ENCODE measurements at regions not wholly inside any gene's neighbourhood (a gene's known extent, or its start where the extent isn't known, plus 50 kb on each side); places are given as distances from the start of the nearest gene placed in this dataset.

DNA sequence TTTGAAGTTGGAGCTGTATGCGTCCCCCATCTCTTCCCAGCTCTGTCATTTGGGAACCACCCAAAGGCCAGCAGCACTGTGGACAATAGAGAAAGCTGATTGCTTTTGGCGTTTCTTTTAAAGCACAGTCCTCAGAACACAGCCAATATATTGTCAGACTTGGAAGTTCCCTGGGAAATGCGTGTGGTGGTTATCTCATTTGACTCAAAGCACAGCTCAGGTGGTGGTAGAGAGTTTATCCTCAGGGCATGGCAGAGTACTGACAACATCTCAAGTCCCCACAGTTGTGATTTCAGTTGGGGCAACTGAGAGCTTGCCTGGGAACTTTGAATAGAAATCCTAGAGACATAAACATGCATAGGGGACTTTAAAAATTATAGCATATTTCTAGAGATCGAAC is 601.3 kb downstream of the ETS1 start (continued):
- TF ChIP-seq, protein P1, sequence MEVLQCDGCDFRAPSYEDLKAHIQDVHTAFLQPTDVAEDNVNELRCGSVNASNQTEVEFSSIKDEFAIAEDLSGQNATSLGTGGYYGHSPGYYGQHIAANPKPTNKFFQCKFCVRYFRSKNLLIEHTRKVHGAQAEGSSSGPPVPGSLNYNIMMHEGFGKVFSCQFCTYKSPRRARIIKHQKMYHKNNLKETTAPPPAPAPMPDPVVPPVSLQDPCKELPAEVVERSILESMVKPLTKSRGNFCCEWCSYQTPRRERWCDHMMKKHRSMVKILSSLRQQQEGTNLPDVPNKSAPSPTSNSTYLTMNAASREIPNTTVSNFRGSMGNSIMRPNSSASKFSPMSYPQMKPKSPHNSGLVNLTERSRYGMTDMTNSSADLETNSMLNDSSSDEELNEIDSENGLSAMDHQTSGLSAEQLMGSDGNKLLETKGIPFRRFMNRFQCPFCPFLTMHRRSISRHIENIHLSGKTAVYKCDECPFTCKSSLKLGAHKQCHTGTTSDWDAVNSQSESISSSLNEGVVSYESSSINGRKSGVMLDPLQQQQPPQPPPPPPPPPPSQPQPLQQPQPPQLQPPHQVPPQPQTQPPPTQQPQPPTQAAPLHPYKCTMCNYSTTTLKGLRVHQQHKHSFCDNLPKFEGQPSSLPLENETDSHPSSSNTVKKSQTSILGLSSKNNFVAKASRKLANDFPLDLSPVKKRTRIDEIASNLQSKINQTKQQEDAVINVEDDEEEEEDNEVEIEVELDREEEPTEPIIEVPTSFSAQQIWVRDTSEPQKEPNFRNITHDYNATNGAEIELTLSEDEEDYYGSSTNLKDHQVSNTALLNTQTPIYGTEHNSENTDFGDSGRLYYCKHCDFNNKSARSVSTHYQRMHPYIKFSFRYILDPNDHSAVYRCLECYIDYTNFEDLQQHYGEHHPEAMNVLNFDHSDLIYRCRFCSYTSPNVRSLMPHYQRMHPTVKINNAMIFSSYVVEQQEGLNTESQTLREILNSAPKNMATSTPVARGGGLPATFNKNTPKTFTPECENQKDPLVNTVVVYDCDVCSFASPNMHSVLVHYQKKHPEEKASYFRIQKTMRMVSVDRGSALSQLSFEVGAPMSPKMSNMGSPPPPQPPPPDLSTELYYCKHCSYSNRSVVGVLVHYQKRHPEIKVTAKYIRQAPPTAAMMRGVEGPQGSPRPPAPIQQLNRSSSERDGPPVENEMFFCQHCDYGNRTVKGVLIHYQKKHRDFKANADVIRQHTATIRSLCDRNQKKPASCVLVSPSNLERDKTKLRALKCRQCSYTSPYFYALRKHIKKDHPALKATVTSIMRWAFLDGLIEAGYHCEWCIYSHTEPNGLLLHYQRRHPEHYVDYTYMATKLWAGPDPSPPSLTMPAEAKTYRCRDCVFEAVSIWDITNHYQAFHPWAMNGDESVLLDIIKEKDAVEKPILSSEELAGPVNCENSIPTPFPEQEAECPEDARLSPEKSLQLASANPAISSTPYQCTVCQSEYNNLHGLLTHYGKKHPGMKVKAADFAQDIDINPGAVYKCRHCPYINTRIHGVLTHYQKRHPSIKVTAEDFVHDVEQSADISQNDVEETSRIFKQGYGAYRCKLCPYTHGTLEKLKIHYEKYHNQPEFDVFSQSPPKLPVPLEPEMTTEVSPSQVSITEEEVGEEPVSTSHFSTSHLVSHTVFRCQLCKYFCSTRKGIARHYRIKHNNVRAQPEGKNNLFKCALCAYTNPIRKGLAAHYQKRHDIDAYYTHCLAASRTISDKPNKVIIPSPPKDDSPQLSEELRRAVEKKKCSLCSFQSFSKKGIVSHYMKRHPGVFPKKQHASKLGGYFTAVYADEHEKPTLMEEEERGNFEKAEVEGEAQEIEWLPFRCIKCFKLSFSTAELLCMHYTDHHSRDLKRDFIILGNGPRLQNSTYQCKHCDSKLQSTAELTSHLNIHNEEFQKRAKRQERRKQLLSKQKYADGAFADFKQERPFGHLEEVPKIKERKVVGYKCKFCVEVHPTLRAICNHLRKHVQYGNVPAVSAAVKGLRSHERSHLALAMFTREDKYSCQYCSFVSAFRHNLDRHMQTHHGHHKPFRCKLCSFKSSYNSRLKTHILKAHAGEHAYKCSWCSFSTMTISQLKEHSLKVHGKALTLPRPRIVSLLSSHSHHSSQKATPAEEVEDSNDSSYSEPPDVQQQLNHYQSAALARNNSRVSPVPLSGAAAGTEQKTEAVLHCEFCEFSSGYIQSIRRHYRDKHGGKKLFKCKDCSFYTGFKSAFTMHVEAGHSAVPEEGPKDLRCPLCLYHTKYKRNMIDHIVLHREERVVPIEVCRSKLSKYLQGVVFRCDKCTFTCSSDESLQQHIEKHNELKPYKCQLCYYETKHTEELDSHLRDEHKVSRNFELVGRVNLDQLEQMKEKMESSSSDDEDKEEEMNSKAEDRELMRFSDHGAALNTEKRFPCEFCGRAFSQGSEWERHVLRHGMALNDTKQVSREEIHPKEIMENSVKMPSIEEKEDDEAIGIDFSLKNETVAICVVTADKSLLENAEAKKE (CRISPR knock-in tag; IDR thresholded peaks at IDR 0.05), result no peak
- no peak for TF ChIP-seq EZH2phosphoT487 (IDR thresholded peaks at IDR 0.05; ENCODE audit: unreplicated experiment)
- TF ChIP-seq POLR2AphosphoS5 (IDR thresholded peaks at IDR 0.05; ENCODE audit: low read depth), result no peak
- no peak for TF ChIP-seq NANOG (IDR thresholded peaks at IDR 0.05; ENCODE audit: borderline replicate concordance)
- TF ChIP-seq JUNB (IDR thresholded peaks at IDR 0.05; ENCODE audit: unreplicated experiment), result no peak

DNA sequence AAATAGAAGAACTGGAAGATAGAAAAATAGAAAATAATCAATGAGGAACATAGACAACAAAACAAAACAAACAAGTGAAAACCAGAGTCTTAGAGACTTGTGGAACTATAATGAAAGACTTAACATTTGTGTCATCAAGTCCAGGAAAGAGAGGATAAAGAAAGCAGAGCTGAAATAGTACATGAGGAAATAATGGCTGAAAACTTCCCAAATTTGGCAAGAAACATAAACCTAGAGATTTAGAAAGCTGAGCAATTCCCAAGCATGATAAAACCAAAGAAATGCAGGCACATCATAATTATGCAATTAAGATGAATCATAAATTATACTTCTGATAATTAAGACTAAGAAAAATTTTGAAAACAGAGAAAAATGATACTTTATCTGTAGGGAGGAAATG is 614.5 kb downstream of the ETS1 start:
- no peaks in the 10 kb centered on the region for H3K4me1 Mint-ChIP-seq
- Histone ChIP-seq H3K4me2 (no peak overlapping the region), H3K4me1 (ENCODE audit: insufficient read depth) (no peaks in the 10 kb centered on the region), H3K79me2 (replicated peaks; ENCODE audit: insufficient read depth) (no peaks in the 10 kb centered on the region), H3K36me3 (ENCODE audit: insufficient read depth) (no peaks in the 10 kb centered on the region), H3K4me3 (no peak overlapping the region), H4K20me1 (replicated peaks; ENCODE audit: insufficient read depth) (no peaks in the 10 kb centered on the region), H3K27ac (ENCODE audit: low read depth) (no peak overlapping the region), H3K9me2 (ENCODE audit: insufficient read depth) (0 out of 2 replicates have a peak, but pooled peaks cover 6% of the 10 kb centered on the region), H2AFZ (no peak overlapping the region), H3K27me3 (ENCODE audit: insufficient read depth) (no peaks in the 10 kb centered on the region), H3F3A (replicated peaks; ENCODE audit: low read depth) (no peaks in the 10 kb centered on the region)
- no peaks in the 10 kb centered on the region for H3K36me3 Mint-ChIP-seq (ENCODE audit: low read depth)
- DNase-seq (ENCODE audit: low spot score), result no peak
- no peaks in the 10 kb centered on the region for H3K27me3 Mint-ChIP-seq (ENCODE audit: insufficient read depth, low read depth, poor library complexity)
- H3K4me3 Mint-ChIP-seq, result no peak overlapping the region
- 0 out of 3 replicates have a peak, but pooled peaks cover 3% of the 10 kb centered on the region for H3K9me3 Mint-ChIP-seq
- no peak overlapping the region for H3K27ac Mint-ChIP-seq
- ATAC-seq, result no peak
- no peak for TF ChIP-seq EZH2 (IDR thresholded peaks at IDR 0.05; ENCODE audit: low read depth, unreplicated experiment)
- TF ChIP-seq, protein P2, sequence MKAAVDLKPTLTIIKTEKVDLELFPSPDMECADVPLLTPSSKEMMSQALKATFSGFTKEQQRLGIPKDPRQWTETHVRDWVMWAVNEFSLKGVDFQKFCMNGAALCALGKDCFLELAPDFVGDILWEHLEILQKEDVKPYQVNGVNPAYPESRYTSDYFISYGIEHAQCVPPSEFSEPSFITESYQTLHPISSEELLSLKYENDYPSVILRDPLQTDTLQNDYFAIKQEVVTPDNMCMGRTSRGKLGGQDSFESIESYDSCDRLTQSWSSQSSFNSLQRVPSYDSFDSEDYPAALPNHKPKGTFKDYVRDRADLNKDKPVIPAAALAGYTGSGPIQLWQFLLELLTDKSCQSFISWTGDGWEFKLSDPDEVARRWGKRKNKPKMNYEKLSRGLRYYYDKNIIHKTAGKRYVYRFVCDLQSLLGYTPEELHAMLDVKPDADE (IDR thresholded peaks at IDR 0.05), result no peak
- TF ChIP-seq NANOG (IDR thresholded peaks at IDR 0.05; ENCODE audit: borderline replicate concordance), result no peak
- no peak for TF ChIP-seq POLR2AphosphoS5 (IDR thresholded peaks at IDR 0.05; ENCODE audit: low read depth)
- TF ChIP-seq, protein P3, sequence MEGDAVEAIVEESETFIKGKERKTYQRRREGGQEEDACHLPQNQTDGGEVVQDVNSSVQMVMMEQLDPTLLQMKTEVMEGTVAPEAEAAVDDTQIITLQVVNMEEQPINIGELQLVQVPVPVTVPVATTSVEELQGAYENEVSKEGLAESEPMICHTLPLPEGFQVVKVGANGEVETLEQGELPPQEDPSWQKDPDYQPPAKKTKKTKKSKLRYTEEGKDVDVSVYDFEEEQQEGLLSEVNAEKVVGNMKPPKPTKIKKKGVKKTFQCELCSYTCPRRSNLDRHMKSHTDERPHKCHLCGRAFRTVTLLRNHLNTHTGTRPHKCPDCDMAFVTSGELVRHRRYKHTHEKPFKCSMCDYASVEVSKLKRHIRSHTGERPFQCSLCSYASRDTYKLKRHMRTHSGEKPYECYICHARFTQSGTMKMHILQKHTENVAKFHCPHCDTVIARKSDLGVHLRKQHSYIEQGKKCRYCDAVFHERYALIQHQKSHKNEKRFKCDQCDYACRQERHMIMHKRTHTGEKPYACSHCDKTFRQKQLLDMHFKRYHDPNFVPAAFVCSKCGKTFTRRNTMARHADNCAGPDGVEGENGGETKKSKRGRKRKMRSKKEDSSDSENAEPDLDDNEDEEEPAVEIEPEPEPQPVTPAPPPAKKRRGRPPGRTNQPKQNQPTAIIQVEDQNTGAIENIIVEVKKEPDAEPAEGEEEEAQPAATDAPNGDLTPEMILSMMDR (conservative IDR thresholded peaks at IDR 0.05; ENCODE audit: low read depth in 2 of 2), result no peak

Measured in GM23338 (cell line).